ENCODE measurements at regions not wholly inside any gene's neighbourhood (a gene's known extent, or its start where the extent isn't known, plus 50 kb on each side); places are given as distances from the start of the nearest gene placed in this dataset.

DNA sequence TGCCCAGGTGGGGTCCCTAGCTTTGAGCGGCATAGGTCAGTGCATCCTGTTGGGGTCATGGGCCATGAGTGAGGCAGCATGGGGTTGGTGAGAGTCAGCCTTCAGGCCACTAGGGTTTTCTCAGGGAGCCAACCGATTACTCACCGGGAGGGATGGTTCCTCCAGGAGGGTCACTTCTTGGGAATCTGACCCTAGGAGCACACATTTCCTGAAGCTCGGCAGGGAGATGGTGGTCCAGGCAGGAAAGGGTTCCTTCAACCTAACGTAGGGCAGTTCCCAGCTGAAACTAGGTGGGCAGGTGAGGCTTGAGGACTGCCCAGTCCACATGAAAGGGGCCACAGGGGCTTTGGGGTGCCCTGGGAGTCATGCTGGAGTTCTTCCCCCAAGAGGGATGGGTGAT, 218.0 kb downstream of the UBE3A start:
- TF ChIP-seq BHLHE40 (IDR thresholded peaks at IDR 0.05; ENCODE audit: borderline replicate concordance) (no peak), L3MBTL2 (conservative IDR thresholded peaks at IDR 0.05) (no peak), TARDBP (IDR thresholded peaks at IDR 0.05) (no peak), SUZ12 (IDR thresholded peaks at IDR 0.05) (no peak), CTBP1 (IDR thresholded peaks at IDR 0.05; ENCODE audit: borderline replicate concordance) (no peak)
- ChIA-PET POLR2A (no interaction called here), CTCF (no interaction called here)
- no peak for DNase-seq (ENCODE audit: extremely low spot score)

DNA sequence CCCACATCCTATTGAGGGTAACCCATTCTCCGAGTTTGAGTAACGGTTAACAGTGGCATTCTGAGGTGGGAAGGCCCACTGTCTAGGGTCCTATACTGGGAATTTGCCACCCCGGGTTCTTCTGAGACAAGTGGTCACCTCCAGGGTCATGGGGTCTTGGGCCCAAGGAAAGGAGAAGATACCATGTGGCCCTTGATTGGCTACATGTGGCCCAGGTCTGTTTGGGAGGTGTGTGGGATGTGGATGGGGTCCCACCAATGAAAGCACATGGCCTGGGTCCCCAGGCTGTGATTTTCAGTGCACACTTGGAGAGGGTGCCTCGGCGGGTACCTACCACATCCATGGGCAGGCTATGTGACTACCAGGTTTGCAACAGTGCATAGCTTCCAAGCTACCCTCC, 214.4 kb downstream of the UBE3A start:
- TF ChIP-seq CTBP1 (IDR thresholded peaks at IDR 0.05; ENCODE audit: borderline replicate concordance) (no peak), SUZ12 (IDR thresholded peaks at IDR 0.05) (no peak), TARDBP (IDR thresholded peaks at IDR 0.05) (no peak), HDGF (IDR thresholded peaks at IDR 0.05; ENCODE audit: borderline replicate concordance) (no peak), ARNT (IDR thresholded peaks at IDR 0.05) (no peak), ELF4 (IDR thresholded peaks at IDR 0.05) (no peak), LEF1 (IDR thresholded peaks at IDR 0.05; ENCODE audit: borderline replicate concordance) (no peak), SP1 (IDR thresholded peaks at IDR 0.05) (no peak), FOXA1 (IDR thresholded peaks at IDR 0.05) (no peak), BHLHE40 (IDR thresholded peaks at IDR 0.05; ENCODE audit: borderline replicate concordance) (no peak), NFRKB (IDR thresholded peaks at IDR 0.05) (no peak), FOXM1 (IDR thresholded peaks at IDR 0.05; ENCODE audit: borderline replicate concordance) (no peak), FOXK2 (IDR thresholded peaks at IDR 0.05) (no peak), ZNF384 (IDR thresholded peaks at IDR 0.05) (no peak), L3MBTL2 (conservative IDR thresholded peaks at IDR 0.05) (no peak)
- TF ChIP-seq, protein P1, sequence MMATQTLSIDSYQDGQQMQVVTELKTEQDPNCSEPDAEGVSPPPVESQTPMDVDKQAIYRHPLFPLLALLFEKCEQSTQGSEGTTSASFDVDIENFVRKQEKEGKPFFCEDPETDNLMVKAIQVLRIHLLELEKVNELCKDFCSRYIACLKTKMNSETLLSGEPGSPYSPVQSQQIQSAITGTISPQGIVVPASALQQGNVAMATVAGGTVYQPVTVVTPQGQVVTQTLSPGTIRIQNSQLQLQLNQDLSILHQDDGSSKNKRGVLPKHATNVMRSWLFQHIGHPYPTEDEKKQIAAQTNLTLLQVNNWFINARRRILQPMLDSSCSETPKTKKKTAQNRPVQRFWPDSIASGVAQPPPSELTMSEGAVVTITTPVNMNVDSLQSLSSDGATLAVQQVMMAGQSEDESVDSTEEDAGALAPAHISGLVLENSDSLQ (IDR thresholded peaks at IDR 0.05) = no peak
- ChIA-PET POLR2A (no interaction called here), CTCF (no interaction called here)
- DNase-seq (ENCODE audit: extremely low spot score) = no peak

DNA sequence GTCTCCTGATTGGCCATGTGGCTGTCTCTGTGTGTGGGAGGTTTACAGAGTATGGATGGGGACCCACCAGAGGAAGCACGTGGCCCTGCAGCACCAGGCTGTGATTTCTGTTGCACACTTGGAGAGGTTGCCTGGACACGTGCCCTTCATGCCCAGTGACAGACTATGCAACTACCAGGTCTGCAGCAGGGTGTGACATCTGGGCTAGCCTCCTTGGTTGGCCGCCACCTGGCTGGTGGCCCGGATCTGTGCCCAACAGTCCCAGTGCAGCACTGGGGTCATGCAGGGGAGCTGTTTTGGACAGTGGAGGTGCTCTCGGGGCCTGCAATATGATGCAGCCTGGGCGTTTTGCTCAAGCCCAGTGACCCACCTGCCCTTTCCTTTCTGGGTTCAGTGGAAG, 212.5 kb downstream of the UBE3A start:
- CTCF ChIA-PET = no interaction called here
- POLR2A ChIA-PET = no interaction called here
- TF ChIP-seq TARDBP (IDR thresholded peaks at IDR 0.05) (no peak), FOXM1 (IDR thresholded peaks at IDR 0.05; ENCODE audit: borderline replicate concordance) (no peak), LEF1 (IDR thresholded peaks at IDR 0.05; ENCODE audit: borderline replicate concordance) (no peak), SP1 (IDR thresholded peaks at IDR 0.05) (no peak), FOXA1 (IDR thresholded peaks at IDR 0.05) (no peak), ZNF384 (IDR thresholded peaks at IDR 0.05) (no peak)
- DNase-seq (ENCODE audit: extremely low spot score) = no peak

DNA sequence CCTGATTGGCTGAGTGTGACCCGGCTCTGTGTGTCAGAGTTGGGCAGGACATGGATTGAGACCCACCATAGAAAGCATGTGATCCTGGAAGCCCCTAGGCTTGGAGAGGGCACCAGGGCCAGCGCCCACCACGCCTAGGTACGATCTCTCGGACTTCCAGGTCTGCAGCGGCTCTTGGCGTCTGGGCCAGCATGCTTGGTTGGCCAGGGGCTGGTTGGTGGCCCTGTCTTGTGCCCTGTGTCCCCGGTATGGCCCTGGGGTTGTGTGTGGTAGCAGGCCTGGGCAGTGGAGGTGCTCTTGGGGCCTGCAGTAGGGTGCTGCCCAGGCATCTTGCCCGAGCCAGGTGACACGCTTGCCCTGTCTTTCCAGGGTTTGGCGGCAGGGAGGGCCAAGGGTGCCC, 210.6 kb downstream of the UBE3A start:
- ChIA-PET POLR2A (no interaction called here), CTCF (no interaction called here)
- TF ChIP-seq LEF1 (IDR thresholded peaks at IDR 0.05; ENCODE audit: borderline replicate concordance) (no peak), L3MBTL2 (conservative IDR thresholded peaks at IDR 0.05) (no peak), ELF4 (IDR thresholded peaks at IDR 0.05) (no peak), NFRKB (IDR thresholded peaks at IDR 0.05) (no peak), SP1 (IDR thresholded peaks at IDR 0.05) (no peak), SUZ12 (IDR thresholded peaks at IDR 0.05) (no peak), TARDBP (IDR thresholded peaks at IDR 0.05) (no peak), FOXK2 (IDR thresholded peaks at IDR 0.05) (no peak), FOXA1 (IDR thresholded peaks at IDR 0.05) (no peak), ZNF384 (IDR thresholded peaks at IDR 0.05) (no peak), HDGF (IDR thresholded peaks at IDR 0.05; ENCODE audit: borderline replicate concordance) (no peak), ARNT (IDR thresholded peaks at IDR 0.05) (no peak)
- TF ChIP-seq, protein P1 (IDR thresholded peaks at IDR 0.05) = no peak
- DNase-seq (ENCODE audit: extremely low spot score) = no peak

DNA sequence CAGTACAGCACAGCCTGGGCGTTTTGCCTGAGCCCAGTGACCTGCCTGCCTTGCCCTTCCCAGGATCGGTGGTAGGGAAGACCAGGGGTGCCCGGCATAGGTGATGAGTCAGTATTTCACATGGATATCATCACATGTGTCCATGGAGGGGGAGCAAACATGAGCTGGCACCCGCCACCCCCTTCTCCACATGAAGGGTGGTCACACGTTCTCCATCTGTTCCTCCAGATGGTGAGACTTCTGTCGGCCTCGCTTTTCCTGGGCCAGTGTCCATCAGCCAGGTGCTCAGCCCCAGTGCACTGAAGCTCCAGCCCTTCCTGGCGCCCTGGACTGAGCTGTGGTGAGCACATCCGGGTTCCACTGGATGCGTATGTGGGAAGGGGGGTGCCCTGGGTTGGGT, 208.4 kb downstream of the UBE3A start:
- TF ChIP-seq, protein P1 (IDR thresholded peaks at IDR 0.05) = no peak
- TF ChIP-seq LEF1 (IDR thresholded peaks at IDR 0.05; ENCODE audit: borderline replicate concordance) (no peak), NFRKB (IDR thresholded peaks at IDR 0.05) (no peak), FOXK2 (IDR thresholded peaks at IDR 0.05) (no peak), FOXM1 (IDR thresholded peaks at IDR 0.05; ENCODE audit: borderline replicate concordance) (no peak), TARDBP (IDR thresholded peaks at IDR 0.05) (no peak), BHLHE40 (IDR thresholded peaks at IDR 0.05; ENCODE audit: borderline replicate concordance) (no peak), CTBP1 (IDR thresholded peaks at IDR 0.05; ENCODE audit: borderline replicate concordance) (no peak), ELF4 (IDR thresholded peaks at IDR 0.05) (no peak), SP1 (IDR thresholded peaks at IDR 0.05) (no peak), ARNT (IDR thresholded peaks at IDR 0.05) (no peak), ZNF384 (IDR thresholded peaks at IDR 0.05) (no peak), HDGF (IDR thresholded peaks at IDR 0.05; ENCODE audit: borderline replicate concordance) (no peak)
- ChIA-PET POLR2A (no interaction called here), CTCF (no interaction called here)
- no peak for DNase-seq (ENCODE audit: extremely low spot score)

DNA sequence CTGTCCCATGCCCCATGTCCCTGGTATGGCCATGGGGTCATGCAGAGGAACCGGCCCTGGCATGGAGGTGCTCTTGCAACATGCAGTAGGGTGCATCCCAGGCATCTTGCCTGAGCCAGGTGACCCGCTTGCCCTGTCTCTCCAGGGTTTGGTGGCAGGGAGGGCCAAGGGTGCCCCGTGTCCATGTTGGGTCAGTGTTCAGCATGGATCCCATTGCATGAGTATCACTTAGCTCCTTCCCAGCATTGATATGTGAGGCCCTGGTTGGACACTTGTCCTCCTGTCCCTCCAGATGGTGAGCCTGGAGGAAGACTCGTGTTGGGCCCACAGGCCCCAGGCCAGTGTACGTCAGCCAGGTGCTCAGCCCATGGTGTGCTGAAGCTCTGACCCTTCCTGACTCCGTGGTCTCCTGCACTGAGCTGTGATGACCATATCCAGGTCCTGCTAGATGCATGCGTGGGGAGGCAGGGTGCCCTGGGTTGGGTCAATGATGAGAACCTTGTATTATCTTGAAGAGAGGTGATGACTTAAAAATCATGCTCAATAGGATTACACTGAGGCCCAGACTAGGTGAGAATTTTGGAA, 205.0 kb downstream of the UBE3A start:
- no peak for DNase-seq (ENCODE audit: extremely low spot score)
- CTCF ChIA-PET = no interaction called here

More for the DNA sequence above, 205.0 kb downstream of the UBE3A start:
- POLR2A ChIA-PET = no interaction called here
- TF ChIP-seq SUZ12 (IDR thresholded peaks at IDR 0.05) (no peak), BHLHE40 (IDR thresholded peaks at IDR 0.05; ENCODE audit: borderline replicate concordance) (no peak), LEF1 (IDR thresholded peaks at IDR 0.05; ENCODE audit: borderline replicate concordance) (no peak), FOXA1 (IDR thresholded peaks at IDR 0.05) (no peak), L3MBTL2 (conservative IDR thresholded peaks at IDR 0.05) (no peak), NFRKB (IDR thresholded peaks at IDR 0.05) (no peak), FOXM1 (IDR thresholded peaks at IDR 0.05; ENCODE audit: borderline replicate concordance) (no peak), TARDBP (IDR thresholded peaks at IDR 0.05) (no peak), FOXK2 (IDR thresholded peaks at IDR 0.05) (no peak), ARNT (IDR thresholded peaks at IDR 0.05) (no peak)
